GM18909 (cell line): ENCODE measurements at regions not wholly inside any gene's neighbourhood (a gene's known extent, or its start where the extent isn't known, plus 50 kb on each side); places are given as distances from the start of the nearest gene placed in this dataset.

ENCODE experiments used
- ATAC-seq: cut with Tn5 transposase; IDR thresholded peaks from one replicate; pipeline ENCODE4 v1.9.1; 2021; ENCODE audit warnings: mild to moderate bottlenecking; ENCODE audit not compliant: unreplicated experiment, poor library complexity

- ATAC-seq = no peak
Observed at GRCh38 chr5:156258934-156259333, 68.0 kb upstream of the SGCD start.

GRCh38 chr5:156259618-156260017 lies 67.3 kb upstream of the SGCD start:
- no peak for ATAC-seq

- no peak for ATAC-seq
Observed at GRCh38 chr5:156261275-156261939, 65.6 kb upstream of the SGCD start.

- ATAC-seq = no peak
Observed at GRCh38 chr5:156271569-156271968, 55.4 kb upstream of the SGCD start.

GRCh38 chr5:156272139-156272538 lies 54.8 kb upstream of the SGCD start:
- no peak for ATAC-seq

- no peak for ATAC-seq
Observed at GRCh38 chr5:156273325-156273724, 53.6 kb upstream of the SGCD start.

- ATAC-seq = no peak
Observed at GRCh38 chr5:156274453-156274852, 52.5 kb upstream of the SGCD start.
